Adrenal gland (tissue), 5 donors: ENCODE measurements at regions not wholly inside any gene's neighbourhood (a gene's known extent, or its start where the extent isn't known, plus 50 kb on each side); places are given as distances from the start of the nearest gene placed in this dataset.

ENCODE experiments used
- POLR2A ChIP-seq, 2 donors: fragments of 450-650 bp; IDR thresholded peaks; one replicate each; pipeline ENCODE4 v1.6.1; 2017; ENCODE audit warnings: antibody characterized with exemption in 2 of 2, mild to moderate bottlenecking in 2 of 2, moderate library complexity in 1 of 2
- TF ChIP-seq, protein P1 (sequence below), 6 experiments: fragments of 450-650 bp in 4 of 6; fragments of 200-600 bp in 2 of 6; sonication (generic) in 1 of 6; IDR thresholded peaks; 1 replicate in 5 of 6; 2 replicates in 1 of 6; pipeline versions ENCODE4 v1.5.1 to v1.8.0; 2016 to 2021; ENCODE audit warnings: antibody characterized with exemption in 6 of 6, mild to moderate bottlenecking in 2 of 6, moderate library complexity in 1 of 6
- donor health status: DM: no; HTN: no; CAD: no.

DNA sequence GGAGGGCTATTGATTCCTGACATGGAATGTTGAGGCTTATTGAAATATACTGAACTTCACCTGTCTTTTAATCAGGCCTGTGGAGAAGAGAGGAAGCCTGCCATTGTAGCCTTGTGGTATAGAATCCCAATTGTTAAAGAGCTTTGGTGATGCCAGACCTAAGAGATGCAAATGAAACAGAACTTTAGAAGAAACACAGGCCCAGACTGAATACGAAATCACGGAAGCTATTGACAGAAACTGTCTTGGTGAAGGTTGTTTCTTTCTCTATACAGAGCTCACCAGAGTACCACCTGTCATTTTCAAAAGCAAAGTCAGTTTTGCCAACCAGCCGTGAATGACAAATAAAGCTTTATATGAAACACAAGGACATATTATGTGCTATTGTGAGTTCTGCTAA lies 660.3 kb downstream of the ISL1 start:
- TF ChIP-seq, protein P1, sequence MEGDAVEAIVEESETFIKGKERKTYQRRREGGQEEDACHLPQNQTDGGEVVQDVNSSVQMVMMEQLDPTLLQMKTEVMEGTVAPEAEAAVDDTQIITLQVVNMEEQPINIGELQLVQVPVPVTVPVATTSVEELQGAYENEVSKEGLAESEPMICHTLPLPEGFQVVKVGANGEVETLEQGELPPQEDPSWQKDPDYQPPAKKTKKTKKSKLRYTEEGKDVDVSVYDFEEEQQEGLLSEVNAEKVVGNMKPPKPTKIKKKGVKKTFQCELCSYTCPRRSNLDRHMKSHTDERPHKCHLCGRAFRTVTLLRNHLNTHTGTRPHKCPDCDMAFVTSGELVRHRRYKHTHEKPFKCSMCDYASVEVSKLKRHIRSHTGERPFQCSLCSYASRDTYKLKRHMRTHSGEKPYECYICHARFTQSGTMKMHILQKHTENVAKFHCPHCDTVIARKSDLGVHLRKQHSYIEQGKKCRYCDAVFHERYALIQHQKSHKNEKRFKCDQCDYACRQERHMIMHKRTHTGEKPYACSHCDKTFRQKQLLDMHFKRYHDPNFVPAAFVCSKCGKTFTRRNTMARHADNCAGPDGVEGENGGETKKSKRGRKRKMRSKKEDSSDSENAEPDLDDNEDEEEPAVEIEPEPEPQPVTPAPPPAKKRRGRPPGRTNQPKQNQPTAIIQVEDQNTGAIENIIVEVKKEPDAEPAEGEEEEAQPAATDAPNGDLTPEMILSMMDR (IDR thresholded peaks at IDR 0.05): no peak
- TF ChIP-seq POLR2A (IDR thresholded peaks at IDR 0.05): no peak
